B cell (primary cell): ENCODE measurements at regions not wholly inside any gene's neighbourhood (a gene's known extent, or its start where the extent isn't known, plus 50 kb on each side); places are given as distances from the start of the nearest gene placed in this dataset.

Experiments
- ATAC-seq: fragments of 200-7000 bp; cut with Tn5 transposase; one replicate; pipeline ENCODE4 v1.10.0; 2021; ENCODE audit warnings: low read depth, mild to moderate bottlenecking, moderate number of reproducible peaks, moderate library complexity
- CTCF ChIA-PET: fragments of 350-600 bp; sonication (Branson Sonifier 250); formaldehyde crosslinking; loops from one replicate; lab custom pipeline; 2021; ENCODE audit warnings: antibody characterized with exemption, inconsistent platforms; lab: Charles Lee
- POLR2A ChIA-PET: fragments of 350-600 bp; sonication (Branson Sonifier 250); formaldehyde crosslinking; loops from one replicate; lab custom pipeline; 2021; ENCODE audit warnings: antibody characterized with exemption; lab: Charles Lee
- DNase-seq: peaks from one replicate; pipeline ENCODE4 v3.0.0; 2013
- H2AFZ ChIP-seq: 2 replicates; pipeline ENCODE4 v1.6.1; 2012; ENCODE audit warnings: mild to moderate bottlenecking, low read depth, low read length; ENCODE audit not compliant: insufficient read depth, poor library complexity, severe bottlenecking
- H3K27ac ChIP-seq, 2 donors: 1 replicate in 1 of 2; 2 replicates in 1 of 2; pipeline ENCODE4 v1.5.1; 2012 to 2013; ENCODE audit warnings: low read length in 2 of 2, mild to moderate bottlenecking in 2 of 2, moderate library complexity in 1 of 2
- H3K27me3 ChIP-seq, 4 experiments: fragments of 200-600 bp in 1 of 4; sonication (generic) in 1 of 4; replicated peaks in 1 of 4; 1 replicate in 2 of 4; 2 replicates in 2 of 4; pipeline versions ENCODE4 v1.6.1 to v1.7.0; 2013 to 2016; ENCODE audit warnings: low read length in 3 of 4, mild to moderate bottlenecking in 2 of 4, mixed read lengths in 1 of 4, moderate library complexity in 1 of 4; ENCODE audit not compliant: insufficient read depth in 4 of 4, control insufficient read depth in 3 of 4; ENCODE audit errors: control extremely low read depth in 1 of 4
- H3K36me3 ChIP-seq, 2 experiments: replicated peaks in 1 of 2; 1 replicate in 1 of 2; 2 replicates in 1 of 2; pipeline versions ENCODE4 v1.6.1 to v1.7.1; 2013; ENCODE audit warnings: low read length in 1 of 2; ENCODE audit not compliant: insufficient read depth in 2 of 2, control insufficient read depth in 1 of 2; ENCODE audit errors: control extremely low read depth in 1 of 2, extremely low read depth in 1 of 2
- H3K4me1 ChIP-seq, 2 donors: fragments of 200-600 bp in 1 of 2; sonication (generic) in 1 of 2; 1 replicate in 1 of 2; 2 replicates in 1 of 2; pipeline versions ENCODE4 v1.5.1 to v1.6.1; 2013 to 2017; ENCODE audit warnings: low read length in 2 of 2; ENCODE audit not compliant: control insufficient read depth in 2 of 2, insufficient read depth in 2 of 2
- H3K4me2 ChIP-seq: replicated peaks from 2 replicates; pipeline ENCODE3; 2012; ENCODE audit warnings: mild to moderate bottlenecking, low read depth, low read length; ENCODE audit not compliant: poor library complexity, severe bottlenecking
- H3K4me3 ChIP-seq, 5 experiments: fragments of 200-600 bp in 1 of 5; sonication (generic) in 1 of 5; 1 replicate in 3 of 5; 2 replicates in 2 of 5; pipeline versions ENCODE4 v1.5.1 to v1.7.0; 2011 to 2016; ENCODE audit warnings: low read length in 4 of 5, mild to moderate bottlenecking in 4 of 5, low read depth in 2 of 5, control low read depth in 1 of 5, moderate library complexity in 1 of 5; ENCODE audit not compliant: insufficient read depth in 1 of 5; ENCODE audit errors: control extremely low read depth in 1 of 5, extremely low read depth in 1 of 5
- H3K79me2 ChIP-seq: fragments of 200-600 bp; sonication (generic); one replicate; pipeline ENCODE4 v1.6.0; 2016; ENCODE audit warnings: low read length; ENCODE audit not compliant: control insufficient read depth, insufficient read depth
- H3K9ac ChIP-seq: fragments of 200-600 bp; sonication (generic); 2 replicates; pipeline ENCODE4 v1.6.1; 2017; ENCODE audit warnings: mild to moderate bottlenecking, low read length, moderate library complexity
- H3K9me3 ChIP-seq, 3 donors: one replicate each; pipeline versions ENCODE4 v1.6.1 to v1.7.1; 2013; ENCODE audit warnings: low read length in 2 of 3; ENCODE audit not compliant: control insufficient read depth in 2 of 3, insufficient read depth in 1 of 3; ENCODE audit errors: control extremely low read depth in 1 of 3
- H4K20me1 ChIP-seq: 2 replicates; pipeline ENCODE4 v1.6.0; 2012; ENCODE audit warnings: mild to moderate bottlenecking, low read length; ENCODE audit not compliant: insufficient read depth, control insufficient read depth, poor library complexity, severe bottlenecking
- H3K27ac Mint-ChIP-seq: one replicate; pipeline ENCODE4 v1.8.0; 2021; ENCODE audit warnings: mixed read lengths
- H3K27me3 Mint-ChIP-seq: one replicate; pipeline ENCODE4 v1.8.0; 2021; ENCODE audit warnings: mixed read lengths
- H3K4me1 Mint-ChIP-seq: one replicate; pipeline ENCODE4 v1.8.0; 2021; ENCODE audit warnings: mixed read lengths
- H3K4me3 Mint-ChIP-seq: one replicate; pipeline ENCODE4 v1.8.0; 2021; ENCODE audit warnings: mixed read lengths
- H3K9me3 Mint-ChIP-seq: one replicate; pipeline ENCODE4 v1.8.0; 2022; ENCODE audit warnings: mixed read lengths; ENCODE audit not compliant: insufficient read depth
- EZH2 ChIP-seq: IDR thresholded peaks from 2 replicates; pipeline ENCODE4 v1.6.1; 2012; ENCODE audit warnings: borderline replicate concordance, low read depth, mild to moderate bottlenecking, moderate library complexity, low read length; ENCODE audit not compliant: insufficient read depth, poor library complexity, severe bottlenecking
- WGBS: methylation state at CpG from one replicate; pipeline ENCODE4 v1.1.5; 2013; ENCODE audit warnings: missing lambda C conversion rate; ENCODE audit not compliant: insufficient coverage; 5-methylcytosine and 5-hydroxymethylcytosine counted together
- intact Hi-C: fragments of 100-400 bp; cut with micrococcal nuclease; formaldehyde crosslinking; loops from one replicate; pipeline ENCODE4 v1.10.0; 2022
- TF ChIP-seq, protein P1 (sequence below): fragments of 200-600 bp; IDR thresholded peaks from one replicate; pipeline ENCODE4 v1.8.0; 2022; ENCODE audit warnings: antibody characterized with exemption, mild to moderate bottlenecking

DNA sequence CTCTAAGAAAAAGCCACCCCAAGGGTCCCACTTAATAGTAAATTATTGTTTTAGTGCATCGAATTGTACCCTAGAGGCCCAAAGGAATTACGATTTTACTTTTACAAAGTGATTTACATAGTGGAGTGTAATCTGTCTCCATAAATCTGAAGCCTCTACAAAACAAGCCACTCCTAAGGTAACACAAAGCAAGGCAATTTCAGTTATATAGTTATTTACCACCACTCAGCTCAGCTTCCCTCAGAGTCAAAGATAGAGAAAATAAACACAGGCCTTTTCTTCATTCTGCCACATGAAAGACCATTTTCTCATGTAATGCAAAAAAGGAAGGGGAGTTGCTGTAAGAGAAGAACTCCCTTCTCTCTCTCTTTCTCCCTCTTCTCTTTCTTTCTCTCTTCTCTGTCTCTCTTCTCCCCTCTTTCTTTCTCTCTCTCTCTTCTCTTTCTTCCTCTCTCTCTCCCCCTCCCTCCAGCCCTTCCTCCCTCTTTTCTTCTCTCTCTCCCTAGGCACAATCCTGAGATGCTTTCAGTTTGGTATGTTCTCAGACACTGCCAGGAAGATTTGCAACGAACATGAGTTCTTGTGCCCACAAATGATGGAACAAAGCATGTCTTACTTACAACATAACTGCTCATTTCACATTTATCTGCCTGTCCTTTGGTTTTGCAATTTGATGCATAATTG, 264.5 kb downstream of the BCL2 start:
- Histone ChIP-seq H3K4me3 (peak overlapping the region in 2 of 5 experiments; percentile 4 to 19), H3K27me3 (no peaks in the 10 kb centered on the region), H3K4me1 (peaks cover 29 to 34% of the 10 kb centered on the region in 2 donors), H3K79me2 (no peaks in the 10 kb centered on the region), H3K4me2 (peak overlapping the region; percentile 67), H4K20me1 (no peaks in the 10 kb centered on the region), H2AFZ (peak overlapping the region; percentile 80), H3K27ac (peak overlapping the region; percentile 35 to 74), H3K9me3 (no peaks in the 10 kb centered on the region), H3K36me3 (no peaks in the 10 kb centered on the region), H3K9ac (peak overlapping the region; percentile 48)
- peak overlapping the region; percentile 17 for H3K27ac Mint-ChIP-seq
- no peaks in the 10 kb centered on the region for H3K9me3 Mint-ChIP-seq
- peaks cover 30% of the 10 kb centered on the region for H3K4me1 Mint-ChIP-seq
- TF ChIP-seq EZH2: no peak
- TF ChIP-seq, protein P1, sequence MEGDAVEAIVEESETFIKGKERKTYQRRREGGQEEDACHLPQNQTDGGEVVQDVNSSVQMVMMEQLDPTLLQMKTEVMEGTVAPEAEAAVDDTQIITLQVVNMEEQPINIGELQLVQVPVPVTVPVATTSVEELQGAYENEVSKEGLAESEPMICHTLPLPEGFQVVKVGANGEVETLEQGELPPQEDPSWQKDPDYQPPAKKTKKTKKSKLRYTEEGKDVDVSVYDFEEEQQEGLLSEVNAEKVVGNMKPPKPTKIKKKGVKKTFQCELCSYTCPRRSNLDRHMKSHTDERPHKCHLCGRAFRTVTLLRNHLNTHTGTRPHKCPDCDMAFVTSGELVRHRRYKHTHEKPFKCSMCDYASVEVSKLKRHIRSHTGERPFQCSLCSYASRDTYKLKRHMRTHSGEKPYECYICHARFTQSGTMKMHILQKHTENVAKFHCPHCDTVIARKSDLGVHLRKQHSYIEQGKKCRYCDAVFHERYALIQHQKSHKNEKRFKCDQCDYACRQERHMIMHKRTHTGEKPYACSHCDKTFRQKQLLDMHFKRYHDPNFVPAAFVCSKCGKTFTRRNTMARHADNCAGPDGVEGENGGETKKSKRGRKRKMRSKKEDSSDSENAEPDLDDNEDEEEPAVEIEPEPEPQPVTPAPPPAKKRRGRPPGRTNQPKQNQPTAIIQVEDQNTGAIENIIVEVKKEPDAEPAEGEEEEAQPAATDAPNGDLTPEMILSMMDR: no peak
- ATAC-seq: no peak
- H3K27me3 Mint-ChIP-seq: no peaks in the 10 kb centered on the region
- H3K4me3 Mint-ChIP-seq: peak overlapping the region; percentile 24
- ChIA-PET POLR2A (no interaction called here), CTCF (interaction anchor here (1.0 kb wide), 2 partner anchors 19 to 40 kb away, joined by 3 read pairs; no protein-coding TSS in a partner anchor)
- intact Hi-C loops: no loop called here
- no peak for DNase-seq
- WGBS: no CpG with 5 or more reads among the region's 3 CpGs

DNA sequence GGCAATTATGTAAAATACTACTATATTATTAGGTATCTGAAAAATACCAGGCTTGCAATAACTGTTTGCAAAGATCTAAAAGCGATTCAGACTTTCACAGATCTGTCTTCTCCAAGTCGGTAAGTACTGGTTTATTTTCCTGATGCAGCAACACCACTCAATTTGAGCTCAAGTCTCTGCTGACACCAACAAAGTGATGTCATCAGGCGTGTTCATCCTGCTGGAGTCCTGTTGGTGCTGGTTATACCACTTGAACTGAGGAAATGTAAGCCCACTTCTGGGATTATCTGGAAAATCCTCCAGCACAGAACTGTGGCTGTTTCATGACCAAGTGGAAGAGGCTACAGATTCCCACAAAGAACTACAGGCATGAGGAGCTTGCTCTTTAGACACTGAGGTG, 267.6 kb downstream of the BCL2 start:
- no peak overlapping the region for H3K9ac ChIP-seq
- H3K27me3 ChIP-seq: no peaks in the 10 kb centered on the region
- H3K4me3 ChIP-seq: no peak overlapping the region
- H4K20me1 ChIP-seq: no peaks in the 10 kb centered on the region
- Mint-ChIP-seq H3K4me3 (no peak overlapping the region), H3K27me3 (peaks cover under 1% of the 10 kb centered on the region), H3K9me3 (no peaks in the 10 kb centered on the region), H3K4me1 (peaks cover 33% of the 10 kb centered on the region), H3K27ac (no peak overlapping the region)
- intact Hi-C loops: no loop called here
- H3K4me2 ChIP-seq: no peak overlapping the region
- ATAC-seq: no peak
- TF ChIP-seq, protein P1: no peak
- TF ChIP-seq EZH2: no peak
- ChIA-PET CTCF (interaction anchor here (0.7 to 1.2 kb wide), 3 partner anchors 35 to 615 kb away, joined by 3 to 4 read pairs (median 3); no protein-coding TSS in a partner anchor), POLR2A (no interaction called here)
- WGBS: 93% methylated on average over 3 of the region's 3 CpGs
- peak overlapping the region; percentile 10 for H2AFZ ChIP-seq
- H3K36me3 ChIP-seq: no peaks in the 10 kb centered on the region
- DNase-seq: no peak
- H3K9me3 ChIP-seq: no peaks in the 10 kb centered on the region
- H3K4me1 ChIP-seq: peaks cover 29 to 36% of the 10 kb centered on the region in 2 donors
- H3K79me2 ChIP-seq: no peaks in the 10 kb centered on the region
- H3K27ac ChIP-seq: no peak overlapping the region
